ENCODE measurements at regions not wholly inside any gene's neighbourhood (a gene's known extent, or its start where the extent isn't known, plus 50 kb on each side); places are given as distances from the start of the nearest gene placed in this dataset.

DNA sequence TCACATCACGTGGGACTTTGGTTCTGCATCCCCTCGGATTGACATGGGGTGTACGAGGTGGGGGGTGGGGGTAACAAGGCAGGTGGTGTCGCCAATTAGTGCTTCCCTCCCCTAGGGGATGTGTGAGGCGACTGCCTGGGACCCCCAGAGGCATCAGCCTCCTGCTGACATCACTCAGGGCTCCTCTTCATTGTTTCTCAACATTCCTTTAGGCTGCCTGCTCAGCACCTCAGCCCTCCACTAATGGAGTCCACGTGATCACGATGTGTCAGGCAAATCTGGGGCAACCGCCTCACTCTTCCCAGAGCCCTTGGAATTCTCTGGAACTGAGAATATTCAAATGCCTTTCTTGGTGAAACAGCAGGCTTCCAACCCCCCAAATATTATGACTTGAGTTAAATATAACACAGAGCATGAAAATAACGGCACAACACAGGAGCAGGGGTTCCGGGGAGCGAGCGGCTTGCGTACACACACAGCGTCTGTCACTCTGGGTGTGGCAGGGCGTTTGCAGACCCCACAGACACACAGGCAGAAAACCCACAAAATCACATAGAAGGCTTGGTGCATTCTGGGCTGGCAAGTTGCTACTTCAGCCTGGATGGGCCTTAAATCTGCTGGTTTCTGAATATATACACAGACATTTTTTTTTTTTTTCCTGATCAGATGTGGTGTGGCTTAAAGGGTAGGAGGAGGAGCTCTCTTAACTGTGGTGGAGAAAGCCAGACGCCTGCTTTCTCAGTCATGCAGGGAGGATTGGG, 170.1 kb upstream of the CADM1 start:
- TF ChIP-seq EZH2phosphoT487 (IDR thresholded peaks at IDR 0.05) = no peak
- TF ChIP-seq, protein P1, sequence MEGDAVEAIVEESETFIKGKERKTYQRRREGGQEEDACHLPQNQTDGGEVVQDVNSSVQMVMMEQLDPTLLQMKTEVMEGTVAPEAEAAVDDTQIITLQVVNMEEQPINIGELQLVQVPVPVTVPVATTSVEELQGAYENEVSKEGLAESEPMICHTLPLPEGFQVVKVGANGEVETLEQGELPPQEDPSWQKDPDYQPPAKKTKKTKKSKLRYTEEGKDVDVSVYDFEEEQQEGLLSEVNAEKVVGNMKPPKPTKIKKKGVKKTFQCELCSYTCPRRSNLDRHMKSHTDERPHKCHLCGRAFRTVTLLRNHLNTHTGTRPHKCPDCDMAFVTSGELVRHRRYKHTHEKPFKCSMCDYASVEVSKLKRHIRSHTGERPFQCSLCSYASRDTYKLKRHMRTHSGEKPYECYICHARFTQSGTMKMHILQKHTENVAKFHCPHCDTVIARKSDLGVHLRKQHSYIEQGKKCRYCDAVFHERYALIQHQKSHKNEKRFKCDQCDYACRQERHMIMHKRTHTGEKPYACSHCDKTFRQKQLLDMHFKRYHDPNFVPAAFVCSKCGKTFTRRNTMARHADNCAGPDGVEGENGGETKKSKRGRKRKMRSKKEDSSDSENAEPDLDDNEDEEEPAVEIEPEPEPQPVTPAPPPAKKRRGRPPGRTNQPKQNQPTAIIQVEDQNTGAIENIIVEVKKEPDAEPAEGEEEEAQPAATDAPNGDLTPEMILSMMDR (IDR thresholded peaks at IDR 0.05) = no peak
